Keratinocyte (primary cell): ENCODE measurements at regions not wholly inside any gene's neighbourhood (a gene's known extent, or its start where the extent isn't known, plus 50 kb on each side); places are given as distances from the start of the nearest gene placed in this dataset.

ENCODE experiments used
- DNase-seq: peaks from one replicate; pipeline ENCODE4 v3.0.0-alpha.2; 2011; ENCODE audit warnings: low read depth, missing footprints, low spot score
- FAIRE-seq: peaks from 2 replicates; lab custom pipeline; 2011; peaks lifted over from hg19 to GRCh38; lab: Jason Lieb, UNC
- H2AFZ ChIP-seq: 2 replicates; pipeline ENCODE4 v1.6.0; 2012; ENCODE audit warnings: low read length, control low read depth, inconsistent platforms; ENCODE audit not compliant: control insufficient read depth
- H3K27ac ChIP-seq: 2 replicates; pipeline ENCODE4 v1.5.1; 2011; ENCODE audit warnings: low read length; ENCODE audit not compliant: control insufficient read depth, insufficient read depth
- H3K27me3 ChIP-seq: 3 replicates; pipeline ENCODE4 v1.6.0; 2011; ENCODE audit warnings: low read length; ENCODE audit not compliant: control insufficient read depth, insufficient read depth; ENCODE audit errors: extremely low read depth
- H3K36me3 ChIP-seq, 2 experiments: 2 replicates in 1 of 2; 3 replicates in 1 of 2; pipeline ENCODE4 v1.5.1; 2011; ENCODE audit warnings: low read length in 2 of 2, mild to moderate bottlenecking in 1 of 2; ENCODE audit not compliant: control insufficient read depth in 2 of 2, insufficient read depth in 2 of 2; ENCODE audit errors: extremely low read depth in 1 of 2
- H3K4me1 ChIP-seq: 3 replicates; pipeline ENCODE4 v1.5.1; 2011; ENCODE audit warnings: low read length; ENCODE audit not compliant: control insufficient read depth, insufficient read depth; ENCODE audit errors: extremely low read depth
- H3K4me2 ChIP-seq: 3 replicates; pipeline ENCODE4 v1.6.0; 2011; ENCODE audit warnings: low read depth, low read length; ENCODE audit not compliant: control insufficient read depth, insufficient read depth; ENCODE audit errors: extremely low read depth
- H3K4me3 ChIP-seq, 3 experiments: fragments of 200-600 bp in 1 of 3; sonication (generic) in 1 of 3; 2 replicates in 2 of 3; 3 replicates in 1 of 3; pipeline ENCODE4 v1.5.1; 2011 to 2016; ENCODE audit warnings: low read length in 3 of 3, mild to moderate bottlenecking in 3 of 3, control low read depth in 2 of 3, inconsistent platforms in 1 of 3, low read depth in 1 of 3, mixed read lengths in 1 of 3, mixed run types in 1 of 3, moderate library complexity in 1 of 3; ENCODE audit not compliant: control insufficient read depth in 2 of 3, insufficient read depth in 2 of 3; ENCODE audit errors: extremely low read depth in 1 of 3
- H3K79me2 ChIP-seq: 2 replicates; pipeline ENCODE4 v1.6.0; 2012; ENCODE audit warnings: low read length; ENCODE audit not compliant: control insufficient read depth, insufficient read depth
- H3K9ac ChIP-seq: 3 replicates; pipeline ENCODE4 v1.6.0; 2011; ENCODE audit warnings: low read length; ENCODE audit not compliant: control insufficient read depth, insufficient read depth; ENCODE audit errors: extremely low read depth
- H3K9me1 ChIP-seq: 3 replicates; pipeline ENCODE4 v1.6.0; 2011; ENCODE audit warnings: low read length; ENCODE audit not compliant: control insufficient read depth, insufficient read depth; ENCODE audit errors: extremely low read depth
- H3K9me3 ChIP-seq: 2 replicates; pipeline ENCODE4 v1.5.1; 2012; ENCODE audit warnings: low read depth, low read length; ENCODE audit not compliant: control insufficient read depth
- H4K20me1 ChIP-seq: 3 replicates; pipeline ENCODE4 v1.6.0; 2011; ENCODE audit warnings: low read length; ENCODE audit not compliant: control insufficient read depth, insufficient read depth; ENCODE audit errors: extremely low read depth
- EZH2 ChIP-seq: IDR thresholded peaks from one replicate; pipeline ENCODE4 v1.6.1; 2012; ENCODE audit warnings: inconsistent platforms, mild to moderate bottlenecking, low read length, moderate library complexity
- dilution Hi-C: fragments of 300-500 bp; cut with MboI; formaldehyde crosslinking; loops from one replicate; pipeline ENCODE4 v1.7.0; 2020; ENCODE audit warnings: low sequenced_read_pairs; ENCODE audit not compliant: extremely low pct_ligation_motif_present
- TF ChIP-seq, protein P1 (sequence below), 3 experiments: IDR thresholded peaks in 1 of 3; conservative IDR thresholded peaks in 1 of 3; optimal IDR thresholded peaks in 1 of 3; 2 replicates in 2 of 3; 3 replicates in 1 of 3; pipeline versions ENCODE3 to v1.5.1; 2011; ENCODE audit warnings: low read length in 3 of 3, mild to moderate bottlenecking in 3 of 3, moderate library complexity in 2 of 3, control low read depth in 1 of 3, inconsistent platforms in 1 of 3; ENCODE audit not compliant: insufficient read depth in 2 of 3; ENCODE audit errors: extremely low read depth in 1 of 3

DNA sequence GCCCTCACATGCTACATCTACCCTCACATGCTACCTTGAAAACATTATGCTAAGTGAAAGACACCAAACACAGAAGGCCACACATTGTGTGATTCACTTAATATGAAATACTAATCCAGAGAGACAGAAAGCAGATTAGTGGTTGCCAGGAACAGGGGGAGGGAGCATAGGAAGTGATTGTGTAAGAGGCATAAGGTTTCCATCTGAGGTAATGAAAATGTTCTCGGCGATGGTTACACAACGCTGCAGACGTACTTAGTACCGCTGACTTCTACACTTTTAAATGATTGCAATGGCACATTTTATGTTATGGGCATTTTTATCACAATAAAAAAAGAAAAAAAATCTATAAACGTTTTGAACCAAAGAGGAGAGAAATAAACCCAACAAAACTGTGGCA is 742.3 kb downstream of the TYW1 start:
- TF ChIP-seq EZH2 = no peak
- TF ChIP-seq, protein P1, sequence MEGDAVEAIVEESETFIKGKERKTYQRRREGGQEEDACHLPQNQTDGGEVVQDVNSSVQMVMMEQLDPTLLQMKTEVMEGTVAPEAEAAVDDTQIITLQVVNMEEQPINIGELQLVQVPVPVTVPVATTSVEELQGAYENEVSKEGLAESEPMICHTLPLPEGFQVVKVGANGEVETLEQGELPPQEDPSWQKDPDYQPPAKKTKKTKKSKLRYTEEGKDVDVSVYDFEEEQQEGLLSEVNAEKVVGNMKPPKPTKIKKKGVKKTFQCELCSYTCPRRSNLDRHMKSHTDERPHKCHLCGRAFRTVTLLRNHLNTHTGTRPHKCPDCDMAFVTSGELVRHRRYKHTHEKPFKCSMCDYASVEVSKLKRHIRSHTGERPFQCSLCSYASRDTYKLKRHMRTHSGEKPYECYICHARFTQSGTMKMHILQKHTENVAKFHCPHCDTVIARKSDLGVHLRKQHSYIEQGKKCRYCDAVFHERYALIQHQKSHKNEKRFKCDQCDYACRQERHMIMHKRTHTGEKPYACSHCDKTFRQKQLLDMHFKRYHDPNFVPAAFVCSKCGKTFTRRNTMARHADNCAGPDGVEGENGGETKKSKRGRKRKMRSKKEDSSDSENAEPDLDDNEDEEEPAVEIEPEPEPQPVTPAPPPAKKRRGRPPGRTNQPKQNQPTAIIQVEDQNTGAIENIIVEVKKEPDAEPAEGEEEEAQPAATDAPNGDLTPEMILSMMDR (optimal IDR thresholded peaks at IDR 0.05 in 1 of 3, IDR thresholded peaks at IDR 0.05 in 1 of 3, conservative IDR thresholded peaks at IDR 0.05 in 1 of 3; ENCODE audit: extremely low read depth in 1 of 3, insufficient read depth in 2 of 3, low read length in 3 of 3) = no peak
- DNase-seq = no peak

DNA sequence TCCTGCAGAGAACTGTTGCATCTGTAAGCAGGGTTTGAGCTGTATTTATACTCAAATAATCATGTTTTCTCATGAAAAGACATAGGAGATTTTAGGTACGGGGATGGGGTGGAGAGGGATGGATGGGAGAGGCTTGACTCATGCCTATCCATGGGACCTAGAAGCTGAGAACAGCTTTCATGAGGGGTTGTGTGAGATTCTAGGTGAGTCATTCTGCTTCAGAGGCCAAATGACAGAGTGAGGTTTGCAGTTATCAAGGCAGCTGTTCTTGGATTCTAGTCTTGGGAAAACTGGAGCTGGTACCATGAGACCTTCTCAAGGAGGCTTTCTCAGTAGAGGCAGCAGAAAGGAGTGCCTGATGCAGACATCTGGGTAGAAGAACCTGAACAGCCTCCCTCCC is 746.9 kb downstream of the TYW1 start:
- Histone ChIP-seq H3K27me3 (no peaks in the 10 kb centered on the region), H4K20me1 (no peaks in the 10 kb centered on the region), H2AFZ (no peak overlapping the region), H3K9me3 (no peaks in the 10 kb centered on the region), H3K9ac (no peak overlapping the region), H3K4me2 (no peak overlapping the region), H3K4me3 (no peak overlapping the region), H3K4me1 (no peaks in the 10 kb centered on the region), H3K27ac (no peak overlapping the region), H3K36me3 (no peaks in the 10 kb centered on the region), H3K9me1 (no peaks in the 10 kb centered on the region), H3K79me2 (no peaks in the 10 kb centered on the region)
- DNase-seq (no peak), FAIRE-seq (no peak)
- no peak for TF ChIP-seq EZH2
- TF ChIP-seq, protein P1 (optimal IDR thresholded peaks at IDR 0.05 in 1 of 3, IDR thresholded peaks at IDR 0.05 in 1 of 3, conservative IDR thresholded peaks at IDR 0.05 in 1 of 3; ENCODE audit: extremely low read depth in 1 of 3, insufficient read depth in 2 of 3, low read length in 3 of 3) = no peak
- dilution Hi-C loops = no loop called here

More for the DNA sequence above, 742.3 kb downstream of the TYW1 start:
- H3K36me3 ChIP-seq = no peaks in the 10 kb centered on the region
- no peaks in the 10 kb centered on the region for H3K27me3 ChIP-seq
- dilution Hi-C loops = no loop called here
- H3K4me3 ChIP-seq = no peak overlapping the region
- no peak overlapping the region for H3K9ac ChIP-seq
- H3K4me2 ChIP-seq = no peak overlapping the region
- H3K27ac ChIP-seq = no peak overlapping the region
- H4K20me1 ChIP-seq = no peaks in the 10 kb centered on the region
- H3K9me3 ChIP-seq = peaks cover 2% of the 10 kb centered on the region
- H3K9me1 ChIP-seq = no peaks in the 10 kb centered on the region
- H2AFZ ChIP-seq = no peak overlapping the region
- FAIRE-seq = no peak
- no peaks in the 10 kb centered on the region for H3K79me2 ChIP-seq
- H3K4me1 ChIP-seq = no peaks in the 10 kb centered on the region
